ENCODE measurements at regions not wholly inside any gene's neighbourhood (a gene's known extent, or its start where the extent isn't known, plus 50 kb on each side); places are given as distances from the start of the nearest gene placed in this dataset.
"Not testable (repeated sequence)": the region's sequence is repeated elsewhere in the genome, so short reads cannot be mapped to it uniquely, and the experiment has no call there.

DNA sequence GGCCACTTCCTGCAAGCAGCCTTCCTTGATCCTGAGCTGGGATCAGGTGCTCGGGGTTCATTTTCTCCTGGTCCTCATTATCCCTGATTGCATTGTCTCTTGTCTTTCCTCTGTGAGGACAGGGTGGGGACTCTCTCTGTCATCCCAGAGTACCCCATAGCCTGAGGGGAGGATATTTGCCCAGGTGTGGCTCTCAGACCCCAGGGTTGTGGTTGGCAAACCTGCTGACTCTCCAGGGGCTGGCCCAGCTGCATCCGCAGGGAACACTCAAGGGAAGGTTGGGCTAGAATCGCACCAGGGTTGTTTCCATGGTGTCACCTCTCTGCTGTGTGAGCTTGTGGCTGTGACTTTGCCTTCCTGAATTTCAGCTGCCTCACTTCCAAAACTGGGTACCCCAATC lies 276.8 kb upstream of the C1orf174 start:
- no peak for DNase-seq

DNA sequence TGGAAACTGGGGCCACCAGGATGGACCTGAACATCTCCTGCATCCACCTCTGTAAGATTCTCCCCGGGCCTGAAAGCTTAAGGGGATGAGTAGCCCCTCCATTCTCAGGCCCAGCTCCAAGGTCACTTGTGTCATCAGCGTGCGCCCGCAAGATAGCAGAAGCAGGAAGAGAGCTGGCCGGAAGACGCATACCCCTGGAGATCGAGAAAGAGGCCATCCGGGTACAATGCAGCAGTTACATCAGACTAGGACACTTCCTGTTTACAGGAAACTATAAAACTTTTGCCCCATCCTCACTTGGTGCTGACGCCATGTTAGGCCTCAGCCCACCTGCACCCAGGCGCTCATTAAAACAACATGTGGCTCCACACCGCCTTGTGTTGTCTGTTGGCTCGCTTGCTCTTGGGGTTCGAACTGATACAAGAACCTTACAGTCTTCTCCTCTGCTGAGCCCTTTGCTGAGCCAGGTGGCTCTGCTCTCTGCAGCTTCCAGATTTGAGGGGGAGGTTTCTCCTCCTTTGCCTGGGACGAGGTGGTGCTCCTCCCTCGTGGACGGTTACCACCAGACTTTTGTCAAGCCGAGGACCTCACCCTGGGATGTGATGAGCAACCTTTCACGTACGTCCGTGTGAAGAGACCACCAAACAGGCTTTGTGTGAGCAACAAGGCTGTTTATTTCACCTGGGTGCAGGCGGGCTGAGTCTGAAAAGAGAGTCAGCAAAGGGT lies 277.5 kb upstream of the C1orf174 start:
- no peak for DNase-seq

DNA sequence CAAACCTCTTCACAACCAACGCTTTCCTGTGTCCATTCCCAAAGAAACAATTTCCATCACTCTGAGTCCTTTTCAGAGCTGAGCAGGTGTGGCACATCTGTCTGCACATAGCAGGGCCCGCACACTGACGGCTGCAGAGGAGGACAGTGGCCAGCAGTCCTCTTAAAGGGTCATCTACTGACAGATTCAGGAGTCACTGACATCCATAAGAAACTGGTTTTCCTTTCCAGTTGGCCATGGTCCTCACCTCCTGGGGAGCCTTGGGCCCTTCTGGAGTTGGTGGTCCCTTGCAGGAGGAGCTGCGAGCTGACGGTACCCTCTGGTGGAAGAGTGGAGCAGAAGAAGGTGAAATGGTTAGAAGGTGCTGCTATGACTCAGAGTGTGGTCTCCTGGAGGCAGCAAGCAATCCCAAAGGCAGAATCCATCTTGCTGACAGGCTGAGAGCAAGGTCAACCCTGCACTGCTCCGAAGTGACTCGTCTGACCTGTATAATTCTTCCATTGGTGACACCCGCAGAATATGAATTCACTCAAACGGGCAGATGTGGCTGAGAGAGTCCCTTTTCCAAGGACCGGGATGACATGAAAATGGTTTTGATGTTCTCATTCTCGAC lies 278.5 kb upstream of the C1orf174 start:
- DNase-seq: no peak

DNA sequence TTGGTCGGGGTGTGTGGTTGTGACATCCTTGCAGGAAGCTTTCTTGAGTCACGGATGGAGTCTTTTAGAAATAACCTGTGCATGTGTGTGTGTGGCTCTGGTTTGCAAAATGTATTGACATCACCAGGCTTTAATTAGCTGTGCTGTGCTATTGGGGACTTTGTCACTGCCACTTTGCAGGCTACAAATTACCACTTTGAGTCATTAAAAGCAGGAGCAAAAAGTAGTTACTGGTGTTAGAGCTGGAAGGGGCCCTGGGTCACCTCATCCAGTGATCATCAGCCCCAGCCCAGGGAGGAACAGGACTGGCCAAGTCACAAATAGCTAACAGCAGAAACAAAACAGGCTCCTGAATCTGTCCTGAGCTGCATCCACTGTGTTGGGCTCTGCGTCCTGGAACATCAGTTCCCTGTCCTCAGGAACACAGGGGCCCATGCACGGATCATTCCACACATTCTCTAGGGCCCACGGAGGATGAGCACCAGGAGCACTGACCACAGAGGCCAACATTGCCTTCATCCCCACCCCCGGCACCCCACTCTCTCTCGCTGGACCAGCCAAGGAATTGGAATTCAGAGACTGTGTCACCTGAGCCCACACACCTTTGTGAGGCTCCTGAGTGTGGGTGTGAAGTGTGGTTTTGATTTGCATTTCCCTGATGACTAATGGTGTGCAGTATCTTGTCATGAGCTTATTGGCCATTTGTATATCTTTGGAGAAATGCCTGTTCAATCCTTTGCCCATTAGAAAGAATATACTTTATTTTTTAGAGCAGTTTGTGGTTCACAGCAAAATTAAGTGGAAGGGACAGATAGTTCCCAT lies 280.1 kb upstream of the C1orf174 start:
- DNase-seq: no peak

DNA sequence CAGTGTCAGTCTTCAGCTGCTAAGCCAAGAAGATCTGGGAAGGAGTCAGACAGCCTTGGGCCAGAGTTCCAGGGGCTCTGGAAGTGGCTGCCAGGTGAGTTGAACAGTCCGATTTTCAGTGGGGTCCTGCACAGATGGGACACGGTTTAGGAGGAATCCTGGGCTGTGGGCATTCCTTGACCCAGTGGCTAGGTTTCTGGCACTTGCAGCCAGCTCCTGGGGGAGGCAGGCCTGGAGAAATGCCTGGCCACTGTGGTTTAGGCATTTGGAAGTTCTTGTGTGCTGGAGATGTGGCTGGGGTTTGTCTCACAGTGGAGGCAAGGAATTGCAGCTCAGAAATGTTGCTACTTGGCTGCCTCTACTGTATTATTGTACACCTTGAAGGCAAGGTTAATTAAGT lies 286.4 kb upstream of the C1orf174 start:
- DNase-seq: not testable (repeated sequence)

DNA sequence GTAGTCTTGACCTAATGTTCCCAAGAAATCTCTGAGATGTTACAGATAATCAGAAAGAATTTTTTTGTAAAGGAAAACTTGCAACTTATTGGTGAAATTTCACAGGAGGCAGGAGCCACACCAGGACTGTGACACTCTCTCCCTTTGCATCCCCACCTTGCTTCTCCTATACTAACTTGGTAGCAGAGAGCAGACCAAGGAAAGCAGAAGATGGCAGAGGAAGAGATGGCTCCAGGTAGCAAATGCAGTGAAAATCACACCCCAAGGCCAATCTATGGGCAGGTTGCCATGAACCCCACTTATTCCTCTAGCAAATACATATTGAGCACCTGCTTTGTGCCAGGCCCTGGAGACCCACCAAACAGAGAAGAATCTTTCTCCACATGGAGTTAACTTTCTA lies 303.4 kb upstream of the C1orf174 start:
- DNase-seq: no peak

DNA sequence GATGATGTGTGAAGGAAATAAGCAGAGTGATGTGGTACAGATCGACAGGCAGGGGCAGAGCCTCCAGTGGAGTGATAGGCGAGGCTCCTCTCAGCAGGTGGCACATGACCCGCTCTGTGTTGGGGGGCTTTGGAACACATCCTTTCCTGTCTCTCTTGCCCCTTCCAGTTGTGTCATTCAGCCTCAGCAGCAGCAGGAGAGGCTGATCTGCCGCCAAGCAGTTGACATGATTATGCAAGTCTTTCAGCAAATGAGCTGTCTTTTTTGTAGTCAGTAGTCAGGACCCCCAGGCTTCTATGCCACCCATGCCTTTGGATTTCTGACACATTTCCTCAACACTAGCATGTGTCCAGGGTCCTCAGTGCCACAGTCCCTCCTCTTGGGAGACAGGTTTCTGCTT lies 307.1 kb upstream of the C1orf174 start:
- no peak for DNase-seq

DNA sequence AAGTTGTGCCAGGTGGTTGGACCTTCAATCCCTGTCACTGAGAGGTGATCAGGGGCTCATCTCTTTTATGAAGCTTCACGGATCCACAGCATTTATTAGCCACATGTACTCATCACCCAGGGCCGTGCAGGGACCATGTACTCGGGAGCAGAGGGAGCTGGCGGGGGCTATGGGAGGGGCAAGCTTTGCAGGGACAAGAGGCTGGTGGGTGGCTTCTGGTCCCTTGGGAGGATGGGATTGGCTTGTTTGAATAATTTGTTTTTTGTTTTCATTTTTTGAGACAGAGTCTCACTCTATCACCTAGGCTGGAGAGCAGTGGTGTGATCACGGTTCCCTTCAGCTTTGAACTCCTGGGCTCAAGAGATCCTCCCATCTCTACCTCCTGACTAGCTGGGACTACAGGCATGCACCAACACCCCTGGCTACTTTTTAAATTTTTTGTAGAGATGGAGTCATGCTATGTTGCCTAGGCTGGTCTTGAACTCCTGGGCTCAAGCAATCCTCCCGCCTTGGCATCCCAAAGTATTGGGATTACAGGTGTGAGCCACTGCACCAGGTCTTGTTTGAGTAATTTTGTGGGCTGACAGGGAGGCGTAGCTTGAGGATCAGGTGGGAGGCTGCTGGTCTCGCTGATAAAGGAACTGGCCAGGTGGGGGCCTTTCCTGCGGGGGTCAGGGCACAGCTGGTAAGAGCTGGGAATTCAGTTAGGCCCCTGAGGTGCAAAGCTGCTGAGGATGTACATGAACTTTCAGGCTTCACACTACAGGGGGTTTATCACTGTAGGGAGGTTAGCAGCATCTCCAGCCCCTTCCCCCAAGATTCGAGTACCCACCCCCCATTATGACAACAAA lies 308.0 kb upstream of the C1orf174 start:
- no peak for DNase-seq

DNA sequence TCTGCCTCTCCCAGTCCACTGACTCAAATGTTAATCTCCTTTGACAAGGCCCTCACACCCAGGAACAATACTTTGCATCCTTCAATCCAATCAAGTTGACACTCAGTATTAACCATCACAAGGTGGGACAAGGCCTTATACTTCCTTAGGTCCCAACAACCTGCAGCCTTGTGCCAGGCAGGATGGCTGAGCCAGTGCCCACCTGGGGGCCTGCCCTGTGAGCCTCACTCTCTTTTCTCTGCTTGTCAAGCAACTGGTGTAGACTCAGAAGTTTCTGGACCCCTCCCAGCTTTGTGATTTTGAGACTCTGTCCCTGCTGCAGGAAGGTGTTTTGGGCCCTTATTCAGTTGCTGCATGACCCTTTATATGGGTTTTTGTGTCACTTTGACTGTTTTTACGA lies 310.0 kb upstream of the C1orf174 start:
- no peak for DNase-seq

DNA sequence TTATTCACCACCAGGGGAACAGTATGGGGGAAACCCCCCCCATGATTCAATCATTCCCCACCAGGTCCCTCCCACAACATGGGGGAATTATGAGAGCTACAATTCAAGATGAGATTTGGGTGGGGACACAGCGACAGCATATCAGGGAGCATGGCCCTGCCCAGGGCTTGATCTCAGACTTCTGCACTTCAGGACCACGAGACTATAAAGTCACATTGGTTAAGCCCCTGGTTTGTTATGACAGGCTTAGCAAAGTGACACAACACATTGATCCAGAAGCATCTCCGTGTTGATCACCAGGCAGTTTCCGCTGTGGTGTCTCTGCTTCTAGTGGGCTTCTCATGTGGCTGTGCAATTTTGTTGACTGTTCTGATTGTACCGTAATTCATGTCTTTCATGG lies 312.7 kb upstream of the C1orf174 start:
- no peak for DNase-seq

DNA sequence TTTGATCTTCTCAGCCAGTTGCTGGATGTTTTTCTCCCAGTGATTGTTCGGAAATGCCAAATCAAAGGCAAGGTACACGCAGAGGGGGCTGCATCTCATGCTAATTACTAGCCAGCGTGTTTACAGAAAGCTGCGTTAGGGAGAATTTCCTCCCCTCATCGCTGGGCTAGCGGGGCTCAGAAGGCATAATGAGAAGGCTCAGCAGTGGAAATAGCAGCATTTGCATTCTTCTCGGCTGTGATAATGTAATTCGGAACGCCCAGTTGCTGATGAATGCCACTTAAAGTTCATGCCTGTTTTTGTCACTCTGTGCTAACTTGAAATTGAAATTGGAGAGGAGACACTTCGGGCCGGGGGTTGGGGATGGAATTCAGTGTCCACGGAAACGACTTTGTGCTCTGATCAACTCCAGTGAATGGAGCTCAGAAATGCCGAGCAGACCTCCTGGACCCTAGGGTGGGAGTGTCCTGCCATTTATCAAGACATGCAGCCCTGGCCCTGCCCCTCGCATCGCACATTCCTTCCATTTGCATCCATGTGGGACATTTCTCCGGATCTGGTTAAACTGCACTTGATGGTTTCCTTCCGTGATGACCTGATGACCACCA lies 313.4 kb upstream of the C1orf174 start:
- no peak for DNase-seq

DNA sequence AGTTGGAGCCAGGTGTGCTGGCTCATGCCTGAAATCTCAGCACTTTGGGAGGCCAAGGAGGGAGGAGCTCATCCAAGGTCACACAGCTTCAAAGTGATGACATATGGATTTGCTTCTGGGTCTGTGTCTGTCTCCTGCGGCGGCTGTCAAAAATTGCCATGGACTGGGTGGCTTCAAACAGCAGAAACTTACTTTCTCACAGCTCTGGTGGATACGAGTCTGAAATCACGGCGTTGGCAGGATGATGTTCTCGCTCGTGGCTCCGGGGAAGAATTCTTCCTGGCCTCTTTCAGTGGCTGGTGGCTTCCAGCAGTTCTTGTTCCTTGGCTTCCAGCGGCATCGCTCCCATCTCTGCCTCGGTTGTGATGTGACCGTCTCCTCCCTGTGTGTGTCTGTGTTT lies 314.8 kb upstream of the C1orf174 start:
- no peak for DNase-seq

DNA sequence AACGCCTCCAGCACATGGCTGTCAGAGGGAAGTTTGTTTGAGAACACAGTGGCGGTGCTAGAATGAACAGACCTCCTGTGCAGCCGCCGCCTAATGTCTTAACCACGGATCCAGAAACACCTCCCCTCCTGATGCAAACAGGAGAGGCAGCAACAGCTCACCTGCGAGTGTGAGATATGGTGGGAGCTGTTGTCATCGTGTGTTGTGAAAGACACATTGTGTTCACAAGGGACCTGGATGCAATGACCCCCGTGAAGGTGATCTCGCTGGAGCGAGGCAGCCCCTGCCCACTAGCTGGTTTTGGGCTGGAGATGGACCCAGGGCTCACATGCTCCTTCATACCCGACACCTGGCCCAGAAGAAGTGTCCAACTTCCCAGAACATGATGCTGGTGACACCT lies 315.3 kb upstream of the C1orf174 start:
- no peak for DNase-seq

DNA sequence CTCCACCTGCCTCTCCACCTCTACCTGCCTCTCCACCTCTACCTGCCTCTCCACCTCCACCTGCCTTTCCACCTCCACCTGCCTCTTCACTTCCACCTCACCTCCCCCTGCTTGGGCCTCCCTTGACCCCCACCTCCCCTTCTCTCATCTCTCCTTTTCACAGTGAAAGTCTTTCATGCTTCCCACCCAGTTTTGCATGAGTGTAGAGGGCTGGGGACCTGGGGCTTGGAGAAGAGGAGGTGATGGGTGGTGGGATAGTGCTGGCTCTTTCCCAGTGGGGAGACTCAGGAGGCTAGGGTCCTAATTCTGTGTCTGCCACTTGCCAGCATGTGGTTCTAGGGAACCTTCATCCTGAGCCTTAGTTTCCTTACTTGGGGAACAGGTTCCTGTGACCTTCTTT lies 316.2 kb upstream of the C1orf174 start:
- no peak for DNase-seq

DNA sequence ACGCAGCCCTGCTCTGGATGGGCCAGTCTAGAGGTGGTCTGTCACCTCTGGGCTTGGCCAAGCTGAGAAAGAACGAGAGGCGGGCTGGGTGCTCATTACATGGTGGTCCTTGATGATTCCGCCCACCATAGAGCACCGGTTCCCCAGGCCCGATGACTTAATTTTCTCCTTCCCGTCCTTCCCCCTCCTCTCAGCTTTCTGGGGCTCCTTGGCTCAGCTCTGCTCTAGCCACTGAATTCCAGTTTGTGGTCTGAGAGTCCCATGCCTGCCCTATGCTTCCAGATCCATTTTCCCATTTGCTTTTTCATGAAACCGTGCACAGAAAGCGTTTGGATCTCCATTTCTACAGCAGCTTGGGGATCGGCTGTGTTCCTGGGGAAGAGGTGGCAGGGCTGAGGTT lies 318.5 kb upstream of the C1orf174 start:
- DNase-seq: no peak

DNA sequence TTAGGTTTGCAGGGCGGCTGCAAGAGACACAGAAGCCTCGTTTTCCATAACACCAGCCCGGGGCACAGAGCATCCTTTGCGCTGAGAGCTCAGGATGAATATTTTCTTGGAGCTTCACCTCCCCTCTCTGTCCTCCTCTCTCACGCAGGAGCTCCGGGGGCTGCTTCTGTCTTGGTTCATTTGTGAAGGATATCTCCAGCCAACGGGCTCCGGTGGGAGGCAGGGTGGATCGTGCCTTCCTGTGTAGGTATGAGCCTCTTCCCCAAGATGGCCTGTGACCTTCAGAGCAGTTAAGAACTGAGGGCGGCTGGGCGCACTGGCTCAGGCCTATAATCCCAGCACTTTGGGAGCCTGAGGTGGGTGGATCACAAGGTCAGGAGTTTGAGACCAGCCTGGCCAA lies 319.0 kb upstream of the C1orf174 start:
- no peak for DNase-seq

DNA sequence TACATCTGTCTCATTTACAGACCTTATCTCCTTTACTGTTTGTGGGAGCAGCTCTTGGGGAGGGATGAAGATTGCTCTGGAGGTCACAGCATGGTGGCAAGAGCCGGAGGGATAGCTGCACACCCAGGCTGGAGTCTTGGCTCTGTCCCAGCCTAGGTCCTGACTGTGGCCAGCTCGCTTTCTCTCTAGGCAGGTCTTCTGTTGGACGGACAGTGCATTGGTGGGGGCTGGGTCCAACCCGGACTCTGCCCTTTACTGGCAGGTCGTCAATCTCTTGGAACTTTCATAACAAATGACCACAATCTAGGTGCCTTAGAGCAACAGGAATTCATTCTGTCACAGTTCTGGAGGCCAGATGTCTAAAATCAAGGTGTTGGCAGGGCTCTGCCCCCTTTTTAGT lies 319.8 kb upstream of the C1orf174 start:
- DNase-seq: no peak

DNA sequence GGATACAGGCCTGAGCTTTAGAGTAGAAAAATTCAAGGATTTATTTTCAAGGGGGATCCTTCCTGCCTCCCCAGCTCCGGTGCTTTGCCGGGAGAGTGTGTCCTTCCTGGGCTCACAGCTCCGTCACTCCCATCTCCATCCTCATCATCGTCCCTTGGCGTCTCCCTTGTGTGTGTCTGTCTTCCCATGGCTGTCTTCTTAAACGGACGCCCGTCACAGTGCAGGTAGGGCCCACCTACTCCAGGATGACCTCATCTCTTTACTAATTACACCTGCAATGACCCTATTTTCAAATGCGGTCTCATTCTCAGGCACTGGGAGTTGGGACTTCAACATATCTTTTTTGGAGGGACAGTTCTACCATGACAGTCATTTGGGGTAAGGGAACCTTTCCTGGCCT lies 320.3 kb upstream of the C1orf174 start:
- no peak for DNase-seq

DNA sequence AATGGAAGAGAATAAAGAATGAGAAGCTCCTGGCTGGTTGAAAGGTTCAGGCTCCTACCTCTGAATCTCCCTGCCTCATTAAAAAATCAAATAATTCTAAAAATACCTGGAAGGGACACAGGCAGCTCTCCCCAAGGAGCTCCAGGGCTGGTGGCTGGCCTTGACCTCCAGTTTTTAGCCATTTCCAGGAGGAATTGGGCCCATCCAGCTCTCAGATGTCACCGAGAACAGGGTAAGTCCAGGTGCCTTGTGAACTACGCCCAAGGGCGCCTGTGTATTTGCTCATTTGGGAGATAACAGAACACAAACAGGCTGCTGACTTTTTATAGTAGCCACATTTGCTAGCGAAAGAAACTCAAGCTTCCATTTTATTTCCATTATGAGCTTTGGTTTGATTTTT lies 321.0 kb upstream of the C1orf174 start:
- DNase-seq: no peak

DNA sequence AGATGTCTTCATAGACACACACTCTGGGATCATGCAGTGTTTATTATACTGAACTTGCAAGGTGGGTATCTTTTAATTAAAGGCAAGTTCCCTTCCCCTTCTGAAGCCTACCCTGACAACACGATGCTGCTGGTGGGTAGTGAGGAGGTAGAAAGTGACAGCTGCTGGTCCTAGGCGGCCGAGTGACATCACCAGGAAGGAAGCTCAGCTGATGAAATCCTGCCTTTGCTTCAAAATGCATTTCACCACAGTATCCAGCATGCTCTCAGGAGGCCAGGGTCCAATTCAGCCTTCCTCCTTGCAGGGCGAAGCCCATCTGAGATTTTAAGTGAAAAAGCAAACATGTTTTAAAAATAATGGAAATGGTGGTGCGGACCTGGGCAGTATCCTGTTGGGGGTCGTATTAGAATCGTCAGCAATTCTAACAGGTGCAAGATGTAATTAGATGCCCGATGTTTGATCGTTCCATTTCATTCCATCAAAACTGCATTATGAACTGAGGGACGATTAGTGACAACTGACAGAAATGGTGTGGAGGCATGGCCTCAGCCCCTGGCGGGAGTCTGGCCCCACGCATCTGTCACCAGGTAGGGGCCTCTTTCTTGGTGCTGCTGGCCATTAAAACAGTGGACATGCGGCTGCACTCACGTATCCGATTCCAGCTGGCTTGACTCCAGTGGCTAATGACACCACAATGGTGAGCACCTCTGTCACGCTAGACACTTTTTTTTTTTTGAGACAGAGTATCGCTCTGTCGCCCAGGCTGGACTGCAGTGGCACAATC lies 324.8 kb upstream of the C1orf174 start:
- no peak for DNase-seq

DNA sequence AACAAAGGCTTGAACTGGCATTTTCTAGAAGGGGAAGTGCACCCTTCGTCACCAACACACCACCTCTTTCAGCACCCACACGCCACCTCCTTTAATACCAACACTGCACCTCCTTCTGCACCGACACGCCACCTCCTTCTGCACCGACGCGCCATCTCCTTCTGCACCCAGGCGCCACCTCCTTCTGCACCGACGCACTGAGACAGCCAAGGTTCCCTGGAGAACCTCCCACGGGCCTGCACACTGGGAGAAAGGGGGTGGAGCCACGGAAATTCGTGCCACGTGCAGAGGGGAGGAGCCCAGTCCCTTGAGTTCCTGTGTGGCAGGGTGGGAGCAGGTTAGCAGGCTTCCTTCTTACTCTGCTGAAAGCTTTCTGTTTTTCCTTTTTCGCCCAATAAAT lies 327.9 kb upstream of the C1orf174 start:
- DNase-seq: no peak

DNA sequence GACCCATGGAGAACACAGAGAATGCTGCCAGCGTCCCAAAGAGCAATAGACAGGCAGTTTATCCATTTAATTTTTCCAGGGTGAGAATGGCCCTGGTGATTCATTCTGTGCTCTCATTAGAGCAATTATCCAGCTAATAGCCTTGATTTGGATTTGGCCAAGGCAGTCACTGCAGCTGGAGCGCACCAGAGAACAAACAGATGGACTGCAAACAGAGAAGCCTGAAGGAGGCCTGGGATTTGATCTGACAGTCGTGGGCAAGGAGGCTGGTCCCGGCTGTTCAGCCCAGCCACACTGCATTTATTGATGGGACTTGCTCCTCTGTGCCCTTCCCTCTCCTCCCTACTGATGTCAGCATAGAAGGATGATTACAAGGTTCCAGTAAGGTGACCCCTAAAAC lies 353.9 kb upstream of the C1orf174 start:
- DNase-seq: no peak
